Suprapubic skin (tissue), 4 donors: ENCODE measurements at regions not wholly inside any gene's neighbourhood (a gene's known extent, or its start where the extent isn't known, plus 50 kb on each side); places are given as distances from the start of the nearest gene placed in this dataset.

Experiments
- DNase-seq, 2 donors: peaks; one replicate each; pipeline ENCODE4 v3.0.0-alpha.2; 2019; ENCODE audit warnings: low spot score in 2 of 2
- H3K27ac ChIP-seq: fragments of 200-600 bp; sonication (generic); one replicate; pipeline ENCODE4 v1.5.1; 2019
- H3K27me3 ChIP-seq: fragments of 200-600 bp; sonication (generic); one replicate; pipeline ENCODE4 v1.5.1; 2019
- H3K36me3 ChIP-seq: fragments of 200-600 bp; sonication (generic); one replicate; pipeline ENCODE4 v1.5.1; 2019
- H3K4me1 ChIP-seq: fragments of 200-600 bp; sonication (generic); one replicate; pipeline ENCODE4 v1.5.1; 2019
- H3K4me3 ChIP-seq: fragments of 200-600 bp; sonication (generic); one replicate; pipeline ENCODE4 v1.5.1; 2019; ENCODE audit warnings: mild to moderate bottlenecking
- H3K9me3 ChIP-seq: fragments of 200-600 bp; sonication (generic); one replicate; pipeline ENCODE4 v1.5.1; 2019
- EP300 ChIP-seq: sonication (generic); formaldehyde crosslinking; IDR thresholded peaks from one replicate; pipeline ENCODE4 v1.6.1; 2017; ENCODE audit warnings: antibody characterized with exemption
- POLR2A ChIP-seq, 2 donors: fragments of 450-650 bp; IDR thresholded peaks; one replicate each; pipeline ENCODE4 v1.6.1; 2017; ENCODE audit warnings: antibody characterized with exemption in 2 of 2, mild to moderate bottlenecking in 2 of 2, moderate library complexity in 2 of 2
- POLR2AphosphoS5 ChIP-seq, 3 donors: sonication (generic); formaldehyde crosslinking; IDR thresholded peaks; one replicate each; pipeline ENCODE4 v1.6.1; 2017; ENCODE audit warnings: antibody characterized with exemption in 3 of 3
- WGBS: methylation state at CpG from one replicate; pipeline ENCODE4 v1.1.5; 2018; 5-methylcytosine and 5-hydroxymethylcytosine counted together
- TF ChIP-seq, protein P1 (sequence below), 2 donors: fragments of 200-600 bp in 1 of 2; fragments of 450-650 bp in 1 of 2; sonication (generic) in 1 of 2; IDR thresholded peaks; one replicate each; pipeline ENCODE4 v1.5.1; 2016 to 2019; ENCODE audit warnings: antibody characterized with exemption in 2 of 2, mild to moderate bottlenecking in 1 of 2, moderate library complexity in 1 of 2

DNA sequence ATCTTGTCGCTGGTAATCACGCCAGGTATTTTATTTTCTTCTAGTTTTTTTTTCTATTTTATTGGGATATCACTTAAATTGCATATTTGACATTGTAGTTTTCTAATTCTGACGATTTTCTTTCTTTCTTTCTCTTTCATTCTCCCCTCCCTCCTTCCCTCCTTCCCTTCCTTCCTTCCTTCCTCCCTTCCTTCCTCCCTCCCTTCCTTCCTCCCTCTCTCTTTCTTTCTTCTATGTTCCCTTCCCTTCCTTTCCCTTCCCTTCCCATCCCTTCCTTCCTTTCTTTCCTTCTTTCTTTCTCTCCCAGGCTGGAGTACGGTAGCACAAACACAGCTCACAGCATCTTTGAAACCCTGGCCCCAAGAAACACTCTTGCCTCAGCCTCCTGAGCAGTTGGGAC is 100.6 kb upstream of the BCL6 start:
- Histone ChIP-seq H3K4me3 (no peak overlapping the region), H3K4me1 (peaks cover 7% of the 10 kb centered on the region), H3K9me3 (no peaks in the 10 kb centered on the region), H3K27ac (no peak overlapping the region), H3K36me3 (no peaks in the 10 kb centered on the region), H3K27me3 (no peaks in the 10 kb centered on the region)
- no peak for DNase-seq
- TF ChIP-seq, protein P1, sequence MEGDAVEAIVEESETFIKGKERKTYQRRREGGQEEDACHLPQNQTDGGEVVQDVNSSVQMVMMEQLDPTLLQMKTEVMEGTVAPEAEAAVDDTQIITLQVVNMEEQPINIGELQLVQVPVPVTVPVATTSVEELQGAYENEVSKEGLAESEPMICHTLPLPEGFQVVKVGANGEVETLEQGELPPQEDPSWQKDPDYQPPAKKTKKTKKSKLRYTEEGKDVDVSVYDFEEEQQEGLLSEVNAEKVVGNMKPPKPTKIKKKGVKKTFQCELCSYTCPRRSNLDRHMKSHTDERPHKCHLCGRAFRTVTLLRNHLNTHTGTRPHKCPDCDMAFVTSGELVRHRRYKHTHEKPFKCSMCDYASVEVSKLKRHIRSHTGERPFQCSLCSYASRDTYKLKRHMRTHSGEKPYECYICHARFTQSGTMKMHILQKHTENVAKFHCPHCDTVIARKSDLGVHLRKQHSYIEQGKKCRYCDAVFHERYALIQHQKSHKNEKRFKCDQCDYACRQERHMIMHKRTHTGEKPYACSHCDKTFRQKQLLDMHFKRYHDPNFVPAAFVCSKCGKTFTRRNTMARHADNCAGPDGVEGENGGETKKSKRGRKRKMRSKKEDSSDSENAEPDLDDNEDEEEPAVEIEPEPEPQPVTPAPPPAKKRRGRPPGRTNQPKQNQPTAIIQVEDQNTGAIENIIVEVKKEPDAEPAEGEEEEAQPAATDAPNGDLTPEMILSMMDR (IDR thresholded peaks at IDR 0.05) = no peak
- TF ChIP-seq EP300 = no peak
- no peak for TF ChIP-seq POLR2AphosphoS5 (IDR thresholded peaks at IDR 0.05)
- no peak for TF ChIP-seq POLR2A (IDR thresholded peaks at IDR 0.05)
- 85% methylated on average over 4 of the region's 4 CpGs for WGBS

DNA sequence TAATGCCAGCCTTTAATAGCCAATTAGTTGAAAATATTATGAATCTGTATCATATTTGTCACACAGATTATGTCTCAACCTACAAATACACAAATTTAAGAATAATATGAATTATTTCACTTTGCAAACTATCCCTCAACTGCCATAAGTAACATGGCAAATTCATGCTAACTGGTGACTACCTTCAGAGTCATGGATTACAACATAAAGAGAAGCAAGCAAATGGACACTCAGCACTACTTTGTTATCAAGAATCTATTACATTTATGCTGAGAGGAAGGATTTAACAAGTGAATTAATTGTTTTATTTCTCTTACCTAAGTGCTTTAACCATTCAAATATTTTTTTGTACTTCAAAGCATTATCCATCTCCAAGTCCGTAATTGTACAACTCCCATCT is 103.1 kb upstream of the BCL6 start:
- Histone ChIP-seq H3K4me3 (no peak overlapping the region), H3K36me3 (no peaks in the 10 kb centered on the region), H3K9me3 (no peaks in the 10 kb centered on the region), H3K27ac (no peak overlapping the region), H3K4me1 (peaks cover 23% of the 10 kb centered on the region), H3K27me3 (no peaks in the 10 kb centered on the region)
- TF ChIP-seq, protein P1 (IDR thresholded peaks at IDR 0.05) = no peak
- no peak for TF ChIP-seq POLR2A (IDR thresholded peaks at IDR 0.05)
- TF ChIP-seq POLR2AphosphoS5 (IDR thresholded peaks at IDR 0.05) = no peak
- no peak for TF ChIP-seq EP300
- DNase-seq = no peak
- 95% methylated on average over 1 of the region's 1 CpG for WGBS

DNA sequence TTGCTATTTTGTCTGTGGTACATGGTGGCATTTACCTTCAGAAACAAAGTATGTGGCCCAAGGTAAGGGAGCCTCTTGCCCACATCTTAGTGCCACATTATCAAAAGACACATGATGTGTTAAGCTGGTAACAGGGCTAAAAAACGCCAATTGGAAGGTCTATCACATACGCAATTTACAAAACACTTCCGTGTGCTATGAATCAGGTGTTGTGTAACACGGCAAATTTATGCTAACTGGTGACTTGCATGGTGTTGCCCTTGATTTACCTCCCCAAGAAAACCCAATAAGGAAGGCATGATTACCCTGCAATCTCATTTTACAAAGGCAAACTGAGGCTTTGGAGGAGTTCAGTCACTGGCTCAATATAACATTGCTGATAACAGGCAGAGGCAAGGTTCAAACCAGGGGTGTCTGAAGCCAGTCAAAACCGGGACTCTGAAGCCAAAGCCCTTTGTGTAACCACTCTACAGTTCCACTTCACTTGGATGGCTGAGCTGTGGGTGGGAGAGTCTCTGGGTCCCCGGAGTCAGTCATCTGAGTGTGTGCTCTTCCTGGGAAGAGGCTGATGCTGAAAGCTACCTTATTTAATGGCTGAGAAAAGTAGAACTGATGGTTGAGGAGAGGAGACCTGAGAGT is 103.9 kb upstream of the BCL6 start:
- no peak for DNase-seq
- H3K36me3 ChIP-seq = no peaks in the 10 kb centered on the region
- 93% methylated on average over 5 of the region's 6 CpGs for WGBS
- H3K9me3 ChIP-seq = no peaks in the 10 kb centered on the region
- H3K4me3 ChIP-seq = no peak overlapping the region
- H3K27ac ChIP-seq = peak overlapping the region; percentile 85
- TF ChIP-seq POLR2AphosphoS5 (IDR thresholded peaks at IDR 0.05) (no peak), EP300 (no peak), POLR2A (IDR thresholded peaks at IDR 0.05) (no peak)
- TF ChIP-seq, protein P1 (IDR thresholded peaks at IDR 0.05) = no peak
- no peaks in the 10 kb centered on the region for H3K27me3 ChIP-seq
- peaks cover 26% of the 10 kb centered on the region for H3K4me1 ChIP-seq

DNA sequence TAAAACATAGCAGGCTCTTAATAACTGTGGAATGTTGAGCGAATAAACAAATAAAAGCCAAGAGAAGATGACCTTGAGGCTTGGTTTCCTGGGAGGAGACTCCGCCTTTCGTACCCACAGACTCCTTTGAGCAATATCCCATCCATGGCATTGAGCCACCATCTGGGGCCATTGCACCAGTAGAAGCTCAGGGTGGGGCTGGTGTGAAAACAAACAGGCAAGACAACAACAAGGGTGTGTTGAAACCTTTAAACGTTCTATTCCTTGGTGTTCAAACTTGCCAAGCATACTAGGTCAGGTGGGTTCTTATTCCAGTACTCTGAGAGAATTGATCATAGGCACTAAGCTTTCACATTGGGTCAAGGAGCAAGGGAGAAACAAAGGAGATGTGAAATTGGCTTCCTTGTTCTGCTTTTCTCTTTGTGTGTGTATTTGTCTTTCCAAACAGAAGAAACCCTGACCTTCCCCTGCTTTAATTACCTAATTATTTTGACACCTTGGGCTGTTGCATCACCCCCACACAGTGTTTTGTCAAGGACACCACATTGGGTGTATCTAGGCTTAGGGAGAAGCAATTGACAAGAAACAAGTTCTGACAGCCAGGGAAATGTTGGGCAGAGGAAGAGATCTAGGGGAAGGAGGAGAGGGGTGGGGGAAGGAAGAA is 105.1 kb upstream of the BCL6 start:
- H3K9me3 ChIP-seq = no peaks in the 10 kb centered on the region
- peak in 2 of 3 donors; percentile 77 to 88 for TF ChIP-seq POLR2AphosphoS5 (IDR thresholded peaks at IDR 0.05)
- TF ChIP-seq, protein P1 (IDR thresholded peaks at IDR 0.05) = no peak
- H3K27me3 ChIP-seq = no peaks in the 10 kb centered on the region
- WGBS = 45% methylated on average over 4 of the region's 4 CpGs
- H3K36me3 ChIP-seq = no peaks in the 10 kb centered on the region
- peaks cover 26% of the 10 kb centered on the region for H3K4me1 ChIP-seq
- no peak overlapping the region for H3K4me3 ChIP-seq
- peak; percentile 82 to 85 for DNase-seq
- H3K27ac ChIP-seq = peak overlapping the region; percentile 85

DNA sequence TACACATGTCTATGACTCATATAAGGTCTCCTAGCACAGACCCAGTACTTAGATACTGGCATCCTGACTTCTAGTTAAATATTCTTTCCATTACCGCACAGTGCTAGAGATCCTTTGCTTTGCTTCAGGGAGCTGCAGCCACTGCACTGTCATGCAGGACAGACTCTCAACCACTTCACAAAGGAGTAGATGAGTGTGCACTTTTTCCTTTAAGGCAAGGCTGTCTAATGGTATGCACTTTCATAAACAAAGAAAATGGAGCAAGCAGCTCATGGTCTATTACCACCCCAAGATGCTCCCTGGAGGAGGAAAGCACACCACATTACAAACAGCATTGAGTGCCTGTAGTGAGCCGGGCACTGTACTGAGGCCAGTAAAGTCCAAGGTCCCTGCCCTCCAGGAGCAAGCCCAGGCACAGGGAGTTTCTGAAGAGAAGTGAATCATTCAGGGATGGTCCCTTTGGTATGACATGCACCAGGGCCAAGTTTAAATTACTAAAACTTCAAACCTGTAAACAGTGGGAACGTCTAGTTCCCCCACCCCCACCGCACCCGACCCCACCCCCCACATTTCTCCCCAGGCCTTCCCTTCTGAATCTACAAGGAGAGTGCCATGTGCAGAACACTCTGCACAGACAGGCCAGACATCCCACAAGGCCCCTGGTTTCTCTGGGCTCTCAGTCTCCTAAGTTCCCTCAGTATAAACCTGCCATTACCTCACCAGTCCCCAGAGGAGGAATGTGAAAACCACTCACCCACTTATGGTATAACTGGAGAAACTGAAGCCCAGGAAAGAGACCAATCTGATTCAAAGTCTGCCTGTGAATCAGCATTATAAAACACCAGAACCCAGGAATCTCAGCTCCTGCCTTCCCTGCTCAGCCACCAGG is 107.8 kb upstream of the BCL6 start:
- TF ChIP-seq POLR2A (IDR thresholded peaks at IDR 0.05) = no peak
- TF ChIP-seq, protein P1 (IDR thresholded peaks at IDR 0.05) = no peak
- TF ChIP-seq EP300 = no peak
- TF ChIP-seq POLR2AphosphoS5 (IDR thresholded peaks at IDR 0.05) = no peak
- Histone ChIP-seq H3K27ac (peak overlapping the region; percentile 85), H3K4me3 (no peak overlapping the region), H3K36me3 (no peaks in the 10 kb centered on the region), H3K9me3 (no peaks in the 10 kb centered on the region), H3K4me1 (peaks cover 33% of the 10 kb centered on the region), H3K27me3 (no peaks in the 10 kb centered on the region)
- no peak for DNase-seq
- WGBS = 55% methylated on average over 5 of the region's 5 CpGs
